Panc1 (cell line): ENCODE measurements at regions not wholly inside any gene's neighbourhood (a gene's known extent, or its start where the extent isn't known, plus 50 kb on each side); places are given as distances from the start of the nearest gene placed in this dataset.

Source experiments
- ATAC-seq: fragments of 200-7000 bp; cut with Tn5 transposase; 2 replicates; pipeline ENCODE4 v1.9.1; 2020; ENCODE audit warnings: mild to moderate bottlenecking, moderate library complexity
- BruUV-seq: library from RNA; stranded (reverse); fragments of 400-500 nt; replicated peaks from 2 replicates; lab custom pipeline; 2021; lab: Mats Ljungman, UMichigan
- CTCF ChIA-PET: fragments of 300-600 bp; sonication (Branson Sonifier 250); formaldehyde crosslinking; loops from one replicate; lab custom pipeline; 2022; ENCODE audit warnings: antibody characterized with exemption; lab: Charles Lee
- POLR2A ChIA-PET: fragments of 300-600 bp; sonication (Branson Sonifier 250); formaldehyde crosslinking; loops from one replicate; lab custom pipeline; 2022; ENCODE audit warnings: antibody characterized with exemption; lab: Charles Lee
- DNase-seq: peaks from one replicate; pipeline ENCODE4 v3.0.0-alpha.2; 2010; ENCODE audit warnings: low read depth, low spot score
- H3K27ac ChIP-seq: 2 replicates; pipeline ENCODE4 v1.5.1; 2011; ENCODE audit warnings: mild to moderate bottlenecking, low read length, inconsistent platforms
- H3K27me3 ChIP-seq: fragments of 200-500 bp; sonication (Bioruptor generic); 2 replicates; pipeline ENCODE4 v1.6.0; 2014; ENCODE audit warnings: low read length, inconsistent platforms; ENCODE audit not compliant: control insufficient read depth, insufficient read depth
- H3K36me3 ChIP-seq: fragments of 200-500 bp; sonication (Bioruptor generic); 2 replicates; pipeline ENCODE4 v1.5.1; 2014; ENCODE audit warnings: inconsistent platforms, mild to moderate bottlenecking, low read length, moderate library complexity; ENCODE audit not compliant: control insufficient read depth, insufficient read depth
- H3K4me1 ChIP-seq: 2 replicates; pipeline ENCODE4 v1.5.1; 2011; ENCODE audit warnings: inconsistent platforms, mild to moderate bottlenecking, low read length, moderate library complexity; ENCODE audit not compliant: control insufficient read depth, insufficient read depth
- H3K4me3 ChIP-seq, 2 experiments: 2 replicates each; pipeline ENCODE4 v1.5.1; 2011 to 2012; ENCODE audit warnings: low read depth in 2 of 2, low read length in 2 of 2, mild to moderate bottlenecking in 2 of 2, inconsistent platforms in 1 of 2, moderate library complexity in 1 of 2
- H3K9me3 ChIP-seq: fragments of 200-500 bp; sonication (Bioruptor generic); 2 replicates; pipeline ENCODE4 v1.5.1; 2014; ENCODE audit warnings: low read depth, mild to moderate bottlenecking, inconsistent platforms, low read length, moderate library complexity; ENCODE audit not compliant: control insufficient read depth, insufficient read depth
- CTCF ChIP-seq: fragments of 450-650 bp; IDR thresholded peaks from 2 replicates; pipeline ENCODE4 v1.5.1; 2017; ENCODE audit warnings: mild to moderate bottlenecking
- POLR2AphosphoS5 ChIP-seq: IDR thresholded peaks from 2 replicates; pipeline ENCODE4 v1.6.1; 2012; ENCODE audit warnings: mild to moderate bottlenecking, low read depth, low read length, moderate library complexity
- SIN3A ChIP-seq: IDR thresholded peaks from 2 replicates; pipeline ENCODE4 v1.6.1; 2012; ENCODE audit warnings: low read depth, mild to moderate bottlenecking, low read length, moderate library complexity, borderline replicate concordance; ENCODE audit not compliant: insufficient read depth
- TCF7L2 ChIP-seq: IDR thresholded peaks from 2 replicates; pipeline ENCODE4 v1.6.1; 2011; ENCODE audit warnings: mild to moderate bottlenecking, low read depth, low read length, inconsistent platforms
- in situ Hi-C: cut with HindIII; loops from 2 replicates; pipeline ENCODE4 v1.10.0; 2016; ENCODE audit warnings: low sequenced_read_pairs, low pct_unique_long_range_greater_than_20kb
- intact Hi-C: fragments of 100-400 bp; cut with micrococcal nuclease; formaldehyde crosslinking; loops from one replicate; pipeline ENCODE4 v1.10.0; 2022; ENCODE audit not compliant: unreplicated experiment
- TF ChIP-seq, protein P1 (sequence below), 2 experiments: IDR thresholded peaks; 2 replicates each; pipeline ENCODE4 v1.6.1; 2011 to 2012; ENCODE audit warnings: low read depth in 2 of 2, control low read depth in 1 of 2, low read length in 1 of 2, mild to moderate bottlenecking in 1 of 2, moderate library complexity in 1 of 2; ENCODE audit not compliant: insufficient read depth in 1 of 2

DNA sequence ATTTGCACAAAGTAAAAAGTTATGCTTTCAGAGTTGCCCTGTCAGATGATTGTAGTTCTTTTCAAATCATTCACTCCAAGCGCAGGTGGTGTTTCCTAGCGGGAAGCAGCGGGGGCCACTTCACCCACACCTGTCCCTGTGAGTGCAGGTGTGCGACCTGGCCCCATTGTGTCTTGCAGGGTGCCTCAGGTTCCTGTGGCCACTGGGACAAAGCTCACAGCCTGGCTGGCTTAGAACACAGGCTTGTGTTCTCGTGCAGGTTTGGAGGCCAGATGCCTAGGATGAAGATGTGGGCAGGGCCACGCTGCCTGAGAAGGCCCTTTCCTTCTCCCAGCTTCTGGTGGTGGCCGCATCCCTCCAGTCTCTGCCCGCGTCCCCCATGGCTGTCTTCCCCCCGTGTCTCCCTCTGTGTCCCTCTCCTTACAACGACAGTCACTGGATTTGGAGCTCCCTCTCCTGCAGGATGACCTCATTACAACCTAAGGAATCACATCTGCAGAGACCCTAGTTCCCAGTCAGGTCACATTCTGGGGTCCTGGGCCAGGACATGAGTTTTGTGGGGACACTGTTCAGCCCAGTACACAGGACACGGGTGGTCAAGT lies 90.5 kb downstream of the NPIPB11 start:
- peak; percentile 68; the same call in 1 of the 2 replicates for TF ChIP-seq CTCF
- TF ChIP-seq, protein P1, sequence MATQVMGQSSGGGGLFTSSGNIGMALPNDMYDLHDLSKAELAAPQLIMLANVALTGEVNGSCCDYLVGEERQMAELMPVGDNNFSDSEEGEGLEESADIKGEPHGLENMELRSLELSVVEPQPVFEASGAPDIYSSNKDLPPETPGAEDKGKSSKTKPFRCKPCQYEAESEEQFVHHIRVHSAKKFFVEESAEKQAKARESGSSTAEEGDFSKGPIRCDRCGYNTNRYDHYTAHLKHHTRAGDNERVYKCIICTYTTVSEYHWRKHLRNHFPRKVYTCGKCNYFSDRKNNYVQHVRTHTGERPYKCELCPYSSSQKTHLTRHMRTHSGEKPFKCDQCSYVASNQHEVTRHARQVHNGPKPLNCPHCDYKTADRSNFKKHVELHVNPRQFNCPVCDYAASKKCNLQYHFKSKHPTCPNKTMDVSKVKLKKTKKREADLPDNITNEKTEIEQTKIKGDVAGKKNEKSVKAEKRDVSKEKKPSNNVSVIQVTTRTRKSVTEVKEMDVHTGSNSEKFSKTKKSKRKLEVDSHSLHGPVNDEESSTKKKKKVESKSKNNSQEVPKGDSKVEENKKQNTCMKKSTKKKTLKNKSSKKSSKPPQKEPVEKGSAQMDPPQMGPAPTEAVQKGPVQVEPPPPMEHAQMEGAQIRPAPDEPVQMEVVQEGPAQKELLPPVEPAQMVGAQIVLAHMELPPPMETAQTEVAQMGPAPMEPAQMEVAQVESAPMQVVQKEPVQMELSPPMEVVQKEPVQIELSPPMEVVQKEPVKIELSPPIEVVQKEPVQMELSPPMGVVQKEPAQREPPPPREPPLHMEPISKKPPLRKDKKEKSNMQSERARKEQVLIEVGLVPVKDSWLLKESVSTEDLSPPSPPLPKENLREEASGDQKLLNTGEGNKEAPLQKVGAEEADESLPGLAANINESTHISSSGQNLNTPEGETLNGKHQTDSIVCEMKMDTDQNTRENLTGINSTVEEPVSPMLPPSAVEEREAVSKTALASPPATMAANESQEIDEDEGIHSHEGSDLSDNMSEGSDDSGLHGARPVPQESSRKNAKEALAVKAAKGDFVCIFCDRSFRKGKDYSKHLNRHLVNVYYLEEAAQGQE (IDR thresholded peaks at IDR 0.05; ENCODE audit: insufficient read depth in 1 of 2, low read depth in 2 of 2, low read length in 1 of 2), result no peak
- in situ Hi-C loops, result no loop called here
- POLR2A ChIA-PET, result no interaction called here
- Histone ChIP-seq H3K36me3 (no peaks in the 10 kb centered on the region), H3K9me3 (no peaks in the 10 kb centered on the region), H3K4me3 (no peak overlapping the region), H3K27ac (peak overlapping the region; percentile 34), H3K27me3 (no peaks in the 10 kb centered on the region), H3K4me1 (no peaks in the 10 kb centered on the region)
- ATAC-seq (peak; percentile 73), DNase-seq (no peak)
- no TSS peak for BruUV-seq
- intact Hi-C loops, result no loop called here
- CTCF ChIA-PET, result interaction anchor here (0.7 kb wide), 2 partner anchors 143 to 200 kb away, joined by 3 read pairs; no protein-coding TSS in a partner anchor

- Histone ChIP-seq H3K4me3 (no peak overlapping the region), H3K36me3 (no peaks in the 10 kb centered on the region), H3K9me3 (no peaks in the 10 kb centered on the region), H3K27ac (no peak overlapping the region), H3K27me3 (no peaks in the 10 kb centered on the region), H3K4me1 (no peaks in the 10 kb centered on the region)
- ChIA-PET CTCF (no interaction called here), POLR2A (no interaction called here)
- no peak for ATAC-seq
- no peak for DNase-seq
- no peak for TF ChIP-seq POLR2AphosphoS5
- TF ChIP-seq TCF7L2, result no peak
- TF ChIP-seq CTCF, result no peak
- TF ChIP-seq SIN3A, result no peak
- TF ChIP-seq, protein P1 (IDR thresholded peaks at IDR 0.05; ENCODE audit: insufficient read depth in 1 of 2, low read depth in 2 of 2, low read length in 1 of 2), result no peak
- in situ Hi-C loops (no loop called here), intact Hi-C loops (no loop called here)
- no TSS peak for BruUV-seq
Observed at GRCh38 chr16:29315046-29315445, 91.5 kb downstream of the NPIPB11 start.
